Pancreas (tissue), 10 donors: ENCODE measurements at regions not wholly inside any gene's neighbourhood (a gene's known extent, or its start where the extent isn't known, plus 50 kb on each side); places are given as distances from the start of the nearest gene placed in this dataset.

Experiments
- ATAC-seq, 4 donors: fragments of 200-7000 bp; cut with Tn5 transposase; one replicate each; pipeline versions ENCODE4 v1.8.0 to v1.9.1; 2020; ENCODE audit warnings: mild to moderate bottlenecking in 4 of 4, moderate library complexity in 4 of 4
- DNase-seq, 6 donors: peaks; one replicate each; pipeline ENCODE4 v3.0.0-alpha.2; 2020
- FAIRE-seq: peaks from 2 replicates; lab custom pipeline; 2012; peaks lifted over from hg19 to GRCh38; lab: Jason Lieb, UNC
- H3K27ac ChIP-seq, 4 donors: fragments of 200-600 bp; sonication (generic); 1 replicate in 3 of 4; 2 replicates in 1 of 4; pipeline versions ENCODE4 v1.5.0 to v1.8.0; 2020
- H3K27me3 ChIP-seq, 4 donors: fragments of 200-600 bp; one replicate each; pipeline ENCODE4 v1.8.0; 2021
- H3K36me3 ChIP-seq, 3 donors: fragments of 200-600 bp; sonication (generic) in 1 of 3; one replicate each; pipeline versions ENCODE4 v1.5.0 to v1.8.0; 2020 to 2021
- H3K4me1 ChIP-seq, 3 donors: fragments of 200-600 bp; one replicate each; pipeline ENCODE4 v1.8.0; 2021
- H3K4me3 ChIP-seq, 4 donors: fragments of 200-600 bp; sonication (generic) in 2 of 4; one replicate each; pipeline versions ENCODE4 v1.5.0 to v1.8.0; 2020 to 2021
- H3K9me3 ChIP-seq, 4 donors: fragments of 200-600 bp; one replicate each; pipeline ENCODE4 v1.8.0; 2021
- WGBS, 2 donors: extraction: QIAGEN DNeasy Blood & Tissue Kit; methylation state at CpG; one replicate each; pipeline ENCODE4 v1.1.7; 2013; 5-methylcytosine and 5-hydroxymethylcytosine counted together
- intact Hi-C, 3 donors: fragments of 100-400 bp; cut with DNase I; formaldehyde crosslinking; loops; one replicate each; pipeline versions ENCODE4 v1.11.1 to v1.14.2; 2022
- TF ChIP-seq, protein P1 (sequence below), 4 donors: fragments of 200-600 bp; sonication (generic) in 3 of 4; IDR thresholded peaks; one replicate each; pipeline versions ENCODE4 v1.5.0 to v1.8.0; 2021; ENCODE audit warnings: antibody characterized with exemption in 4 of 4
- donor health status: healthy with polysubstance abuse.
- donor health status: DM: no; HTN: no; CAD: no; lungs with moderate emphysema.
- donor health status: DM: no; HTN: no; CAD: no.
- donor health status: control.
- donor health status: control.
- donor health status: Bipolar disorder and iron deficiency.
- donor health status: DM: yes; HTN: yes; CAD: no.
- donor health status: DM: no; HTN: no; CAD: no.
- donor health status: DM: no; HTN: no; CAD: no.
- donor health status: DM: yes; HTN: yes; CAD: no.

DNA sequence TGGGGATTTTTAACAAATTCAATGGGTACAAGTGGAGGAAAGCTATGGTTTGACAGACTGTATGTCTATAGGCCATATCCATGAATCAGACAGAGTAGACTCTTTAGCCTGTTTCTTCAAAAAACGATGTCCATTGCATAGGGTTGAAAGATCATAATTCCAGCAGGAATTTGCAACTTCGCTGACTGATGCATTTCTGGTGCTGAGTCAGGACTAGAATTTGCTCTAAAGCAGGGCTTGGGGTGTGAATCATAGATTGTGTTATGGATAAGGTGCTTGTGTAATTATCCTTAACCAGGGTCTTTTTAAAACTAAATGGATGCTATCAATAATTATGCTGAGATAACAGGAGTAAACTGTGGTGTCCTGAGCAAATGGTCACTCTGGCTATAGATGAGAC lies 200.4 kb upstream of the TBC1D5 start:
- no peak overlapping the region for H3K4me3 ChIP-seq
- TF ChIP-seq, protein P1, sequence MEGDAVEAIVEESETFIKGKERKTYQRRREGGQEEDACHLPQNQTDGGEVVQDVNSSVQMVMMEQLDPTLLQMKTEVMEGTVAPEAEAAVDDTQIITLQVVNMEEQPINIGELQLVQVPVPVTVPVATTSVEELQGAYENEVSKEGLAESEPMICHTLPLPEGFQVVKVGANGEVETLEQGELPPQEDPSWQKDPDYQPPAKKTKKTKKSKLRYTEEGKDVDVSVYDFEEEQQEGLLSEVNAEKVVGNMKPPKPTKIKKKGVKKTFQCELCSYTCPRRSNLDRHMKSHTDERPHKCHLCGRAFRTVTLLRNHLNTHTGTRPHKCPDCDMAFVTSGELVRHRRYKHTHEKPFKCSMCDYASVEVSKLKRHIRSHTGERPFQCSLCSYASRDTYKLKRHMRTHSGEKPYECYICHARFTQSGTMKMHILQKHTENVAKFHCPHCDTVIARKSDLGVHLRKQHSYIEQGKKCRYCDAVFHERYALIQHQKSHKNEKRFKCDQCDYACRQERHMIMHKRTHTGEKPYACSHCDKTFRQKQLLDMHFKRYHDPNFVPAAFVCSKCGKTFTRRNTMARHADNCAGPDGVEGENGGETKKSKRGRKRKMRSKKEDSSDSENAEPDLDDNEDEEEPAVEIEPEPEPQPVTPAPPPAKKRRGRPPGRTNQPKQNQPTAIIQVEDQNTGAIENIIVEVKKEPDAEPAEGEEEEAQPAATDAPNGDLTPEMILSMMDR (IDR thresholded peaks at IDR 0.05): no peak
- no peak for FAIRE-seq

DNA sequence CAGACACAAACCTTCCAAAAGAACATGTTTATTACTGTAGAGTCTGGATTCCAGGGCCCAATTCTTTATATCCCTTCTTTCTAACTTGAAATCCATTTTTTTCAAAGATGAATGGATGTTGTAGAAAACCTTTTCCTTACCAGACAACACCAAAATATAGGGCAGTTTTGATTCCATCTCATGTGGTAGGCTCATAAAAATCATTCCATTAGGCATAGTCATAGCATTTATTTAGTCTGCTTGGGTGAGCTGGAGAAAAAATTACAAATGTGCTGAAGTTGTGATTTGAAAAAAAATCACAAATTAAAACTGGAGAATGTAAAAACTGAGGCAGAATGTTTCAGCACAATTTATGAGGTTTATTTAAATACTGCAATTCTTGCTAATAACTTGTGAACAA lies 199.3 kb upstream of the TBC1D5 start:
- no peaks in the 10 kb centered on the region for H3K4me1 ChIP-seq
- H3K27me3 ChIP-seq: no peaks in the 10 kb centered on the region
- no peak overlapping the region for H3K4me3 ChIP-seq
- intact Hi-C loops: no loop called here
- TF ChIP-seq, protein P1 (IDR thresholded peaks at IDR 0.05): no peak
- no peaks in the 10 kb centered on the region for H3K36me3 ChIP-seq
- FAIRE-seq (no peak), DNase-seq (no peak), ATAC-seq (no peak)
- no peaks in the 10 kb centered on the region for H3K9me3 ChIP-seq
- H3K27ac ChIP-seq: no peak overlapping the region

More for the DNA sequence above, 200.4 kb upstream of the TBC1D5 start:
- H3K9me3 ChIP-seq: no peaks in the 10 kb centered on the region
- no peaks in the 10 kb centered on the region for H3K27me3 ChIP-seq
- DNase-seq: no peak
- no peaks in the 10 kb centered on the region for H3K36me3 ChIP-seq
- no peak for ATAC-seq
- intact Hi-C loops: no loop called here
- no peak overlapping the region for H3K27ac ChIP-seq
- 72 to 83% methylated on average over 2 of the region's 2 CpGs for WGBS, 2 donors
- no peaks in the 10 kb centered on the region for H3K4me1 ChIP-seq

- Histone ChIP-seq H3K4me1 (no peaks in the 10 kb centered on the region), H3K27ac (no peak overlapping the region), H3K4me3 (no peak overlapping the region), H3K27me3 (no peaks in the 10 kb centered on the region), H3K9me3 (no peaks in the 10 kb centered on the region), H3K36me3 (no peaks in the 10 kb centered on the region)
- FAIRE-seq: no peak
- no peak for ATAC-seq
- intact Hi-C loops: no loop called here
- 83 to 99% methylated on average over 2 of the region's 2 CpGs for WGBS, 2 donors
- DNase-seq: no peak
- TF ChIP-seq, protein P1 (IDR thresholded peaks at IDR 0.05): no peak
Observed at GRCh38 chr3:17941152-17941551, 198.7 kb upstream of the TBC1D5 start.

DNA sequence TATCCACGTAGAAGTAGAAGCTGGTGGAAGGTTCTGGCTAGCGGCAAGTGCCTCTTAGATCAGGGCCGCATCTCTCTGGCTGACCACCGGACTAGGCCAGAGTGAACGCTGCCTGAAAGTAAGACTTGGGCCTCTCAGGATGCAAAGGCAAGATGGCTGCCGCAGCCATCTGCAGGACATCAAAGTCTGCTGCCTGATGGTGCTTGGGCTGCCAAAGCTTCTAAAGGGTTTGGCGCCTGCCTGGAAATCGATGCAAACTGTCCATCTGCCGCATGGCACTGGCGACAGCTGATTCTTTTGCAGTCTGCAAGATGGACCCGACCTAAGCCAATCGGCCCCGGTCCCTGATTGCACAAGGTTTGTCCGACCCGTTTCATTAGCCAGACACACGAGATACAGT lies 196.7 kb upstream of the TBC1D5 start:
- DNase-seq: no peak
- WGBS, 2 donors: 93 to 95% methylated on average over 16 of the region's 16 CpGs
- no peak overlapping the region for H3K27ac ChIP-seq
- H3K27me3 ChIP-seq: no peaks in the 10 kb centered on the region
- H3K4me1 ChIP-seq: no peaks in the 10 kb centered on the region
- FAIRE-seq: no peak
- no peaks in the 10 kb centered on the region for H3K36me3 ChIP-seq
- TF ChIP-seq, protein P1 (IDR thresholded peaks at IDR 0.05): no peak
- intact Hi-C loops: no loop called here
- H3K4me3 ChIP-seq: no peak overlapping the region
- no peak for ATAC-seq
- no peaks in the 10 kb centered on the region for H3K9me3 ChIP-seq

GRCh38 chr3:17938313-17938712 lies 195.9 kb upstream of the TBC1D5 start:
- WGBS, 2 donors: 90 to 95% methylated on average over 3 of the region's 3 CpGs
- H3K4me3 ChIP-seq: no peak overlapping the region
- no peaks in the 10 kb centered on the region for H3K4me1 ChIP-seq
- no peaks in the 10 kb centered on the region for H3K9me3 ChIP-seq
- FAIRE-seq: no peak
- no peaks in the 10 kb centered on the region for H3K27me3 ChIP-seq
- no peak for DNase-seq
- no peak overlapping the region for H3K27ac ChIP-seq
- H3K36me3 ChIP-seq: no peaks in the 10 kb centered on the region
- intact Hi-C loops: no loop called here
- no peak for ATAC-seq
- TF ChIP-seq, protein P1 (IDR thresholded peaks at IDR 0.05): no peak
